ENCODE measurements at regions not wholly inside any gene's neighbourhood (a gene's known extent, or its start where the extent isn't known, plus 50 kb on each side); places are given as distances from the start of the nearest gene placed in this dataset.

GRCh38 chr4:30427932-30428331, 292.2 kb upstream of the PCDH7 start:
- H3F3A ChIP-seq (ENCODE audit: insufficient read depth, low read depth): no peaks in the 10 kb centered on the region
- intact Hi-C loops (cut with micrococcal nuclease; ENCODE audit: unreplicated experiment): no loop called here
- H3K27ac ChIP-seq: no peak overlapping the region
- no peak overlapping the region for H3K4me2 ChIP-seq
- ChIA-PET CTCF (no interaction called here), POLR2A (ENCODE audit: unreplicated experiment) (no interaction called here)
- no peak overlapping the region for H2AFZ ChIP-seq
- no peaks in the 10 kb centered on the region for H4K20me1 ChIP-seq (ENCODE audit: insufficient read depth)
- H3K79me2 ChIP-seq (ENCODE audit: low read depth): no peaks in the 10 kb centered on the region
- no peak overlapping the region for H3K4me3 ChIP-seq
- no TSS peak for BruUV-seq (replicated peaks)
- no peaks in the 10 kb centered on the region for H3K36me3 ChIP-seq (ENCODE audit: low read depth)
- no peaks in the 10 kb centered on the region for H3K27me3 ChIP-seq (ENCODE audit: insufficient read depth, low read depth)
- H3K9me3 ChIP-seq (ENCODE audit: insufficient read depth, low read depth): no peaks in the 10 kb centered on the region
- DNase-seq: no peak
- TF ChIP-seq CTCF (conservative IDR thresholded peaks at IDR 0.05) (no peak), EZH2 (IDR thresholded peaks at IDR 0.05; ENCODE audit: low read depth) (no peak)
- H3K9me2 ChIP-seq (ENCODE audit: insufficient read depth): no peaks in the 10 kb centered on the region; the same call in 1 of the 2 replicates
- H3K4me1 ChIP-seq (replicated peaks; ENCODE audit: insufficient read depth): no peaks in the 10 kb centered on the region

- intact Hi-C loops (cut with micrococcal nuclease; ENCODE audit: unreplicated experiment): no loop called here
- H3K4me2 ChIP-seq: no peak overlapping the region
- no peak overlapping the region for H2AFZ ChIP-seq
- BruUV-seq (replicated peaks): no TSS peak
- no peaks in the 10 kb centered on the region for H3K9me3 ChIP-seq (ENCODE audit: insufficient read depth, low read depth)
- H3F3A ChIP-seq (ENCODE audit: insufficient read depth, low read depth): no peaks in the 10 kb centered on the region
- H3K79me2 ChIP-seq (ENCODE audit: low read depth): no peaks in the 10 kb centered on the region
- H4K20me1 ChIP-seq (ENCODE audit: insufficient read depth): no peaks in the 10 kb centered on the region
- no peaks in the 10 kb centered on the region for H3K4me1 ChIP-seq (replicated peaks; ENCODE audit: insufficient read depth)
- TF ChIP-seq CTCF (conservative IDR thresholded peaks at IDR 0.05): no peak
- TF ChIP-seq EZH2 (IDR thresholded peaks at IDR 0.05; ENCODE audit: low read depth): no peak
- ChIA-PET POLR2A (ENCODE audit: unreplicated experiment) (no interaction called here), CTCF (no interaction called here)
- no peak overlapping the region for H3K4me3 ChIP-seq
- no peaks in the 10 kb centered on the region for H3K36me3 ChIP-seq (ENCODE audit: low read depth)
- no peak for DNase-seq
- no peaks in the 10 kb centered on the region; the same call in 1 of the 2 replicates for H3K9me2 ChIP-seq (ENCODE audit: insufficient read depth)
- no peak overlapping the region for H3K27ac ChIP-seq
- H3K27me3 ChIP-seq (ENCODE audit: insufficient read depth, low read depth): no peaks in the 10 kb centered on the region
Measured at GRCh38 chr4:30429813-30430761, 290.1 kb upstream of the PCDH7 start.

- H3K4me3 ChIP-seq: no peak overlapping the region
- POLR2A ChIA-PET (ENCODE audit: unreplicated experiment): no interaction called here
- H3K9me2 ChIP-seq (ENCODE audit: insufficient read depth): no peaks in the 10 kb centered on the region; the same call in 1 of the 2 replicates
- TF ChIP-seq EZH2 (IDR thresholded peaks at IDR 0.05; ENCODE audit: low read depth) (no peak), CTCF (conservative IDR thresholded peaks at IDR 0.05) (no peak)
- no peaks in the 10 kb centered on the region for H4K20me1 ChIP-seq (ENCODE audit: insufficient read depth)
- intact Hi-C loops (cut with micrococcal nuclease; ENCODE audit: unreplicated experiment): no loop called here
- no peaks in the 10 kb centered on the region for H3K79me2 ChIP-seq (ENCODE audit: low read depth)
- H3K27me3 ChIP-seq (ENCODE audit: insufficient read depth, low read depth): no peaks in the 10 kb centered on the region
- no peak overlapping the region for H3K27ac ChIP-seq
- H2AFZ ChIP-seq: no peak overlapping the region
- H3F3A ChIP-seq (ENCODE audit: insufficient read depth, low read depth): no peaks in the 10 kb centered on the region
- H3K4me1 ChIP-seq (replicated peaks; ENCODE audit: insufficient read depth): no peaks in the 10 kb centered on the region
- BruUV-seq (replicated peaks): no TSS peak
- H3K36me3 ChIP-seq (ENCODE audit: low read depth): no peaks in the 10 kb centered on the region
- H3K4me2 ChIP-seq: no peak overlapping the region; the same call in 1 of the 2 replicates
- H3K9me3 ChIP-seq (ENCODE audit: insufficient read depth, low read depth): no peaks in the 10 kb centered on the region
- no peak for DNase-seq
- CTCF ChIA-PET: no interaction called here
Measured at GRCh38 chr4:30434656-30435055, 285.5 kb upstream of the PCDH7 start.
